Muscle of leg (tissue), 3 donors: ENCODE measurements at regions not wholly inside any gene's neighbourhood (a gene's known extent, or its start where the extent isn't known, plus 50 kb on each side); places are given as distances from the start of the nearest gene placed in this dataset.
"Not testable (repeated sequence)": the region's sequence is repeated elsewhere in the genome, so short reads cannot be mapped to it uniquely, and the experiment has no call there.

Experiments used
- DNase-seq: peaks from one replicate; pipeline ENCODE4 v3.0.0; 2013
- H3K27ac ChIP-seq: one replicate; pipeline ENCODE4 v1.5.1; 2013; ENCODE audit warnings: mild to moderate bottlenecking, low read length, control low read depth
- H3K27me3 ChIP-seq: one replicate; pipeline ENCODE4 v1.6.1; 2013; ENCODE audit warnings: low read length; ENCODE audit not compliant: control insufficient read depth, insufficient read depth
- H3K36me3 ChIP-seq: one replicate; pipeline ENCODE4 v1.6.1; 2013; ENCODE audit warnings: low read length; ENCODE audit not compliant: control insufficient read depth, insufficient read depth
- H3K4me1 ChIP-seq: one replicate; pipeline ENCODE4 v1.6.1; 2013; ENCODE audit warnings: low read length; ENCODE audit not compliant: control insufficient read depth, insufficient read depth
- H3K4me3 ChIP-seq: one replicate; pipeline ENCODE4 v1.5.1; 2013; ENCODE audit warnings: low read length, control low read depth
- H3K9me3 ChIP-seq: replicated peaks from 2 replicates; pipeline ENCODE4 v1.6.1; 2013; ENCODE audit warnings: low read depth, low read length; ENCODE audit not compliant: control insufficient read depth
- WGBS: methylation state at CpG from one replicate; pipeline ENCODE4 v1.1.5; 2013; ENCODE audit warnings: missing lambda C conversion rate; ENCODE audit not compliant: insufficient coverage; 5-methylcytosine and 5-hydroxymethylcytosine counted together

GRCh38 chr6:91895599-91896285, 1308.9 kb upstream of the MAP3K7 start:
- H3K4me3 ChIP-seq: no peak overlapping the region
- no peaks in the 10 kb centered on the region for H3K36me3 ChIP-seq
- H3K4me1 ChIP-seq: no peaks in the 10 kb centered on the region
- DNase-seq: peak; percentile 78
- no peak overlapping the region for H3K27ac ChIP-seq
- no peaks in the 10 kb centered on the region for H3K27me3 ChIP-seq
- 56% methylated on average over 4 of the region's 6 CpGs for WGBS
- peaks cover 4% of the 10 kb centered on the region for H3K9me3 ChIP-seq

DNA sequence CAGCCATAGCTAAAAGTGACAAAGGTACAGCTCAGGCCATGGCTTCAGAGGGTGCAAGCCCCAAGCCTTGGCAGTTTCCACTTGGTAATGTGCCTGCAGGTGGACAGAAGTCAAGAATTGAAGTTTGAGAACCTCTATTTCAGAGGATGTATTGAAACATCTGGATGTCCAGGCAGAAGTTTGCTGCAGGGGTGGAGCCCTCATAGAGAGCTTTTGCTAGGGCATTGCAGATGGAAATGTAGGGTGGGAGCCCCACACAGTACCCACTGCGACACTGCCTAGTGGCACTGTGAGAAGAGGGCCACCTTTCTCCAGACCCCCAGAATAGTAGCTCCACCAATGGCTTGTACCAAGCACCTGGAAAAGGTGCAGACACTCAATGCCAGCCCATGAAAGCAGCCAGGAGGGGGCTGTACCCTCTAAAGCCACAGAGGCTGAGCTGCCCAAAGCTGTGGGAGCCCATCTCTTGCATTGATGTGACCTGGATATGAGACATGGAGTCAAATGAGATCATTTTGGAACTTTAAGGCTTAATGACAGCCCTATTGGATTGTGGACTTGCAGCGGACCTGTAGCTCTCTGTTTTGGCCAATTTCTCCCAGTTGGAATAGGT, 1299.4 kb upstream of the MAP3K7 start:
- peaks cover 12% of the 10 kb centered on the region for H3K9me3 ChIP-seq
- no peak for DNase-seq
- WGBS: no CpG with 5 or more reads among the region's 2 CpGs

GRCh38 chr6:91881791-91882190, 1294.9 kb upstream of the MAP3K7 start:
- WGBS: 99% methylated on average over 8 of the region's 16 CpGs
- H3K4me1 ChIP-seq, H3K27me3 ChIP-seq, H3K36me3 ChIP-seq, DNase-seq, H3K4me3 ChIP-seq, H3K27ac ChIP-seq, H3K9me3 ChIP-seq: not testable (repeated sequence)

More for the DNA sequence above, 1299.4 kb upstream of the MAP3K7 start:
- no peaks in the 10 kb centered on the region for H3K4me1 ChIP-seq
- no peaks in the 10 kb centered on the region for H3K27me3 ChIP-seq
- H3K27ac ChIP-seq: no peak overlapping the region
- H3K36me3 ChIP-seq: no peaks in the 10 kb centered on the region
- H3K4me3 ChIP-seq: no peak overlapping the region

DNA sequence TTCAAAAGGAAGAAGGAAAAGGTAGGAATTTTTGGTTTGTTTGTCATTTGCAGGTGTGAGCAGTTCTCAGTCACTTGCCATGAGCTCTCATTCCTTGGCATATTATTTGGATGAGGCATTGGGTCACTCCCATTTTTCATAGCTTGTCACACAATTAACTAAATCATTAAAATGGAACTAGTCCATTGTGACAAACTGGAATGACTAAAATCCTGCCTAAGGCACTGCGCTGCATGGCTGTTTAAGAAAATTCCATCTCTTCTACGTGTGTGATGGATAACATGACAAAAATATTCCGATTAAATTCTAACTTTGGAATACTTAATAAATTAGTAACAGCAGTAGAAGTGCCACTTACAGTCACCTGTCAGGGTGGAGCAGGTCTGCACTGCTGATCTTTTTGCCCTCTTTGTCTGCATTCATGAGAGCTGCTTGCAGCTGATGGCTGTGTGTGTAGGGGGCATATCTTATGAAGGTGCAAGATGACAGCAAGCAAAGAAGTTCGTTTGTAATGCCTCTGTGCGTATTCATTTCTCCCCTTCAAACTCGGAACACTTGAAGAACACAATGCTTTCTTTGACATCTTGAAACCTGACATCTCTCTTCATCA, 1292.6 kb upstream of the MAP3K7 start:
- no CpG with 5 or more reads among the region's 6 CpGs for WGBS
- Histone ChIP-seq H3K27ac (no peak overlapping the region), H3K4me3 (no peak overlapping the region), H3K9me3 (no peaks in the 10 kb centered on the region), H3K27me3 (no peaks in the 10 kb centered on the region), H3K36me3 (no peaks in the 10 kb centered on the region), H3K4me1 (no peaks in the 10 kb centered on the region)
- no peak for DNase-seq

GRCh38 chr6:91877994-91878393, 1291.1 kb upstream of the MAP3K7 start:
- no CpG with 5 or more reads among the region's 1 CpG for WGBS
- no peaks in the 10 kb centered on the region for H3K4me1 ChIP-seq
- no peak overlapping the region for H3K27ac ChIP-seq
- H3K4me3 ChIP-seq: no peak overlapping the region
- H3K36me3 ChIP-seq: no peaks in the 10 kb centered on the region
- peak; percentile 74 for DNase-seq
- no peaks in the 10 kb centered on the region for H3K27me3 ChIP-seq
- no peaks in the 10 kb centered on the region for H3K9me3 ChIP-seq

DNA sequence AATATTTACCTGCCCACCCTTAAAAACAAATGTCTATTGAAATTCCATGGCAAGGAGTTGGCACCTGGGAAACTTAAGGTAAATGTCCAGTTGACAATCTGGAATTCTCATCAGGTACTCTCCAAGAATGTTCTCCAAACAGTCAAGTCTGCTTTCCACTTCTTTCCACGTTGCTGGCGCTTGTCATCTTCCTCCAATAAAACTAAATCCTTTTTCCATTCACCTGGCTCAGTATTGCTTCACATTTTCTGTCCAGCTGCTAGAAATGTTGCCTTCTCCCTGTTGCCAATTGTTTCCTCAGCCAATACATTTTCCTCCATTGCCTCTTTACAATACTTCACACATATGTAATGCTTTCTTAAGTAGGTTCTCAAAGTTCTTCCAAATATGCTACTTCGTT, 1288.1 kb upstream of the MAP3K7 start:
- Histone ChIP-seq H3K4me1 (no peaks in the 10 kb centered on the region), H3K36me3 (no peaks in the 10 kb centered on the region), H3K27me3 (no peaks in the 10 kb centered on the region), H3K9me3 (no peaks in the 10 kb centered on the region), H3K27ac (no peak overlapping the region), H3K4me3 (no peak overlapping the region)
- DNase-seq: peak; percentile 94
- 7% methylated on average over 2 of the region's 3 CpGs for WGBS

- WGBS: no CpG with 5 or more reads among the region's 8 CpGs
- Histone ChIP-seq H3K27ac (no peak overlapping the region), H3K4me3 (no peak overlapping the region), H3K27me3 (no peaks in the 10 kb centered on the region), H3K36me3 (no peaks in the 10 kb centered on the region), H3K9me3 (no peaks in the 10 kb centered on the region), H3K4me1 (no peaks in the 10 kb centered on the region)
- DNase-seq: no peak
Observed at GRCh38 chr6:91868539-91869202, 1281.8 kb upstream of the MAP3K7 start.

DNA sequence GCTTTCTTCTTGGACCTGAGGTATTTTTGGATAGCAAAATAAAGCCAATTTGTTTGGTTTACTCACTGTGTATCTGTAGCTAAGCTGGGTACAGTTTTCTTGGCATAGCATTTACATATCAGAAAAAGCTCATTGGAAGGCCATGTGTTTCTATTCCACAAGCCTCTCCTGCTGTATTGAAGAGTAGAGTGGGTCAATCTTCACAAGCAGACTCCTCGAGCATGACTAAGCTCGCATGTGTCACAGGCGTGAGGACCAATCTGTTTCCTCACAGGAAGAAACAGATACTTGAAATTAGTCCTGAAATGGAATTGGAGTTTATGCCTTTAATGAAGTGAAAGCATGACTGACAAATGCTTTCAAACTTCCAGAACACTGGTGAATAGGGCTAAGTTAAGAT, 1279.0 kb upstream of the MAP3K7 start:
- DNase-seq: no peak
- Histone ChIP-seq H3K27ac (no peak overlapping the region), H3K4me1 (peaks cover 2% of the 10 kb centered on the region), H3K36me3 (no peaks in the 10 kb centered on the region), H3K4me3 (no peak overlapping the region), H3K9me3 (no peaks in the 10 kb centered on the region), H3K27me3 (no peaks in the 10 kb centered on the region)
- 60% methylated on average over 1 of the region's 3 CpGs for WGBS

DNA sequence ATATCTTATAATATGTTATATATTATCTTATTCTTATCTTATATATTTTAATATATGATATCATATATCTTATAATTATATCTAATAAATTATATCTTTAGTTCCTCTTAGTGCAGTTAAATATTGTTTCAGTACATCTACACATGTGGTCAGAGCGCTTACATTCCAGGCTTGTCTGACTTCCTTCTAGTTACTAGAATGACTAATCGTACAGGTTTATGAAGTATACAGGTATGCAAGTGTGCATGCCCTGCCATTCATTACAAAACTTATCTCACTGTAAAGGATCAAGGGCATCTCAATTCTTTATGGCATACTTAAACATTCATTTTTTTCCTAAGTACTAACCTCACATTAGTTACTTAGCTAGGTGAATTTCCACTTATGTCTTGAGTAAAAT, 1278.0 kb upstream of the MAP3K7 start:
- no CpG with 5 or more reads among the region's 2 CpGs for WGBS
- no peak for DNase-seq
- no peaks in the 10 kb centered on the region for H3K36me3 ChIP-seq

More for the DNA sequence above, 1278.0 kb upstream of the MAP3K7 start:
- H3K27ac ChIP-seq: no peak overlapping the region
- no peak overlapping the region for H3K4me3 ChIP-seq
- H3K4me1 ChIP-seq: peaks cover 2% of the 10 kb centered on the region
- H3K9me3 ChIP-seq: no peaks in the 10 kb centered on the region
- H3K27me3 ChIP-seq: no peaks in the 10 kb centered on the region
